IMR-90 (cell line): ENCODE measurements at regions not wholly inside any gene's neighbourhood (a gene's known extent, or its start where the extent isn't known, plus 50 kb on each side); places are given as distances from the start of the nearest gene placed in this dataset.

Experiments
- ATAC-seq: fragments of 200-7000 bp; cut with Tn5 transposase; 2 replicates; pipeline ENCODE4 v1.9.1; 2020; ENCODE audit warnings: low read depth, mild to moderate bottlenecking, moderate library complexity
- BruUV-seq: library from RNA; stranded (reverse); fragments of 400-500 nt; replicated peaks from 2 replicates; lab custom pipeline; 2021; lab: Mats Ljungman, UMichigan
- CTCF ChIA-PET: fragments of 300-600 bp; formaldehyde crosslinking; extraction: SDS; loops from one replicate; lab custom pipeline; 2021; ENCODE audit warnings: antibody characterized with exemption; lab: Yijun Ruan, JAX
- POLR2A ChIA-PET: fragments of 300-600 bp; sonication (Branson Sonifier 250); formaldehyde crosslinking; loops from one replicate; lab custom pipeline; 2022; ENCODE audit warnings: antibody characterized with exemption; ENCODE audit not compliant: unreplicated experiment; lab: Charles Lee
- DNase-seq: peaks from one replicate; pipeline ENCODE4 v3.0.0; 2013
- H2AFZ ChIP-seq: replicated peaks from 2 replicates; pipeline ENCODE3; 2013; ENCODE audit warnings: low read length, mild to moderate bottlenecking; ENCODE audit not compliant: poor library complexity
- H2AK5ac ChIP-seq: 2 replicates; pipeline ENCODE4 v1.6.1; 2013; ENCODE audit warnings: low read depth, low read length, inconsistent platforms
- H2AK9ac ChIP-seq: replicated peaks from 2 replicates; pipeline ENCODE3; 2013; ENCODE audit warnings: mild to moderate bottlenecking, low read depth, low read length, moderate library complexity; ENCODE audit not compliant: poor library complexity
- H2BK120ac ChIP-seq: 2 replicates; pipeline ENCODE4 v1.6.1; 2013; ENCODE audit warnings: low read depth, low read length, inconsistent platforms
- H2BK15ac ChIP-seq: 3 replicates; pipeline ENCODE4 v1.6.1; 2013; ENCODE audit warnings: low read depth, low read length, inconsistent platforms
- H2BK20ac ChIP-seq: 2 replicates; pipeline ENCODE4 v1.6.1; 2013; ENCODE audit warnings: low read depth, mild to moderate bottlenecking, inconsistent platforms, low read length, moderate library complexity
- H2BK5ac ChIP-seq: 2 replicates; pipeline ENCODE4 v1.6.1; 2013; ENCODE audit warnings: mild to moderate bottlenecking, low read depth, low read length, inconsistent platforms; ENCODE audit not compliant: poor library complexity, severe bottlenecking
- H3K14ac ChIP-seq: replicated peaks from 2 replicates; pipeline ENCODE4 v1.6.1; 2013; ENCODE audit warnings: low read depth, low read length, inconsistent platforms
- H3K18ac ChIP-seq: 2 replicates; pipeline ENCODE4 v1.6.1; 2013; ENCODE audit warnings: low read depth, low read length, control low read depth
- H3K23ac ChIP-seq: 2 replicates; pipeline ENCODE4 v1.6.1; 2013; ENCODE audit warnings: low read depth, low read length, inconsistent platforms
- H3K27ac ChIP-seq: 2 replicates; pipeline ENCODE4 v1.5.1; 2013; ENCODE audit warnings: mild to moderate bottlenecking, control low read depth, low read length; ENCODE audit not compliant: insufficient read depth
- H3K27me3 ChIP-seq: 2 replicates; pipeline ENCODE4 v1.6.1; 2013; ENCODE audit warnings: low read length; ENCODE audit not compliant: control insufficient read depth, insufficient read depth
- H3K36me3 ChIP-seq: 2 replicates; pipeline ENCODE4 v1.6.1; 2013; ENCODE audit warnings: low read length, mixed read lengths; ENCODE audit not compliant: control insufficient read depth, insufficient read depth
- H3K4ac ChIP-seq: 2 replicates; pipeline ENCODE4 v1.6.1; 2013; ENCODE audit warnings: low read depth, low read length, inconsistent platforms
- H3K4me1 ChIP-seq: 2 replicates; pipeline ENCODE4 v1.6.1; 2013; ENCODE audit warnings: low read length, mixed read lengths; ENCODE audit not compliant: control insufficient read depth, insufficient read depth
- H3K4me2 ChIP-seq: 2 replicates; pipeline ENCODE4 v1.6.1; 2013; ENCODE audit warnings: low read depth, mild to moderate bottlenecking, control low read depth, low read length, moderate library complexity
- H3K4me3 ChIP-seq: 2 replicates; pipeline ENCODE4 v1.5.1; 2013; ENCODE audit warnings: low read depth, mild to moderate bottlenecking, control low read depth, low read length, moderate library complexity; ENCODE audit not compliant: insufficient read depth
- H3K56ac ChIP-seq: 2 replicates; pipeline ENCODE4 v1.6.1; 2013; ENCODE audit warnings: low read length, inconsistent platforms; ENCODE audit not compliant: insufficient read depth; ENCODE audit errors: extremely low read depth
- H3K79me1 ChIP-seq, 2 experiments: 2 replicates each; pipeline ENCODE4 v1.6.1; 2013; ENCODE audit warnings: low read length in 2 of 2, inconsistent platforms in 1 of 2, low read depth in 1 of 2
- H3K9ac ChIP-seq: 2 replicates; pipeline ENCODE4 v1.6.1; 2013; ENCODE audit warnings: low read depth, low read length, control low read depth
- H3K9me1 ChIP-seq: 2 replicates; pipeline ENCODE4 v1.6.1; 2013; ENCODE audit warnings: low read length, inconsistent platforms; ENCODE audit not compliant: insufficient read depth
- H3K9me3 ChIP-seq: 2 replicates; pipeline ENCODE4 v1.6.1; 2013; ENCODE audit warnings: low read length; ENCODE audit not compliant: control insufficient read depth, insufficient read depth
- H4K20me1 ChIP-seq: 2 replicates; pipeline ENCODE4 v1.6.1; 2013; ENCODE audit warnings: low read length, inconsistent platforms; ENCODE audit not compliant: insufficient read depth
- H4K5ac ChIP-seq: 2 replicates; pipeline ENCODE4 v1.6.1; 2013; ENCODE audit warnings: mild to moderate bottlenecking, low read depth, low read length, control low read depth
- H4K8ac ChIP-seq, 2 experiments: 2 replicates each; pipeline ENCODE4 v1.6.1; 2013; ENCODE audit warnings: low read depth in 2 of 2, low read length in 2 of 2, control low read depth in 1 of 2, inconsistent platforms in 1 of 2
- H4K91ac ChIP-seq: 2 replicates; pipeline ENCODE4 v1.6.1; 2013; ENCODE audit warnings: low read depth, low read length, inconsistent platforms; ENCODE audit not compliant: insufficient read depth
- CTCF ChIP-seq: conservative IDR thresholded peaks from 2 replicates; pipeline ENCODE4 v1.5.1; 2012; ENCODE audit warnings: mild to moderate bottlenecking, low read depth, low read length, improper control_type of control experiment
- NFE2L2 ChIP-seq: fragments of 150-350 bp; IDR thresholded peaks from 2 replicates; pipeline ENCODE4 v1.6.1; 2016; ENCODE audit warnings: low read depth, mild to moderate bottlenecking, low read length
- RAD21 ChIP-seq: IDR thresholded peaks from 2 replicates; pipeline ENCODE4 v1.6.1; 2012; ENCODE audit warnings: low read length, improper control_type of control experiment
- USF2 ChIP-seq: fragments of 150-350 bp; IDR thresholded peaks from 2 replicates; pipeline ENCODE4 v1.6.1; 2017; ENCODE audit warnings: mild to moderate bottlenecking, antibody characterized with exemption, low read length, low read depth
- WGBS, 2 experiments: methylation state at CpG; one replicate each; pipeline versions ENCODE4 v1.1.5 to v1.1.7; 2013; ENCODE audit warnings: missing lambda C conversion rate in 2 of 2; ENCODE audit not compliant: insufficient read length in 1 of 2; ENCODE audit errors: extremely low coverage in 2 of 2; 5-methylcytosine and 5-hydroxymethylcytosine counted together
- dilution Hi-C: fragments of 300-500 bp; cut with HindIII; formaldehyde crosslinking; loops from one replicate; pipeline ENCODE4 v1.14.3; 2018; ENCODE audit warnings: low sequenced_read_pairs; ENCODE audit not compliant: unreplicated experiment
- in situ Hi-C: fragments of 300-500 bp; cut with MboI; formaldehyde crosslinking; loops from 3 replicates; pipeline ENCODE4 v1.14.3; 2019; ENCODE audit warnings: low sequenced_read_pairs, inconsistent platforms, mixed read lengths
- intact Hi-C: fragments of 100-400 bp; cut with micrococcal nuclease; formaldehyde crosslinking; loops from 2 replicates; pipeline ENCODE4 v1.10.0; 2022

GRCh38 chr7:79684384-79684783, 230.9 kb upstream of the MAGI2 start:
- Histone ChIP-seq H3K79me1 (no peaks in the 10 kb centered on the region), H2AFZ (no peak overlapping the region), H3K4me3 (no peak overlapping the region), H3K9ac (no peak overlapping the region), H2BK15ac (no peak overlapping the region), H3K36me3 (no peaks in the 10 kb centered on the region), H2BK20ac (no peak overlapping the region), H3K23ac (no peak overlapping the region), H3K14ac (no peak overlapping the region), H3K4me2 (no peak overlapping the region), H3K56ac (no peak overlapping the region), H4K8ac (no peak overlapping the region), H2BK5ac (no peak overlapping the region), H2BK120ac (no peak overlapping the region), H2AK5ac (no peak overlapping the region), H3K4me1 (no peaks in the 10 kb centered on the region), H3K27me3 (no peaks in the 10 kb centered on the region), H3K9me3 (no peaks in the 10 kb centered on the region), H3K9me1 (no peaks in the 10 kb centered on the region), H4K20me1 (no peaks in the 10 kb centered on the region), H3K27ac (no peak overlapping the region), H4K5ac (no peak overlapping the region), H3K4ac (no peak overlapping the region), H2AK9ac (no peak overlapping the region), H4K91ac (no peak overlapping the region), H3K18ac (no peak overlapping the region)
- ATAC-seq: no peak
- TF ChIP-seq RAD21: no peak
- no peak for TF ChIP-seq NFE2L2
- no peak for TF ChIP-seq CTCF
- TF ChIP-seq USF2: no peak
- dilution Hi-C loops: no loop called here
- ChIA-PET CTCF (no interaction called here), POLR2A (no interaction called here)
- no peak for DNase-seq
- BruUV-seq: no TSS peak
- intact Hi-C loops: no loop called here
- WGBS, 2 experiments: no CpG with 5 or more reads among the region's 2 CpGs
- in situ Hi-C loops: no loop called here
